Motor neuron (in vitro differentiated cells): ENCODE measurements at regions not wholly inside any gene's neighbourhood (a gene's known extent, or its start where the extent isn't known, plus 50 kb on each side); places are given as distances from the start of the nearest gene placed in this dataset.

Experiments used
- ATAC-seq, 8 experiments: fragments of 200-7000 bp; cut with Tn5 transposase; replicated peaks in 6 of 8; 2 replicates each; pipeline ENCODE4 v1.8.0; 2021; ENCODE audit warnings: mild to moderate bottlenecking in 8 of 8, moderate library complexity in 8 of 8
- H3K27ac ChIP-seq, 2 donors: fragments of 250-450 bp; sonication (Bioruptor Pico); 2 replicates each; pipeline ENCODE4 v1.9.0; 2021; ENCODE audit warnings: antibody characterized with exemption in 2 of 2, mild to moderate bottlenecking in 2 of 2, moderate library complexity in 1 of 2
- H3K4me1 ChIP-seq, 2 donors: fragments of 250-450 bp; sonication (Bioruptor Pico); replicated peaks in 1 of 2; 2 replicates each; pipeline ENCODE4 v1.6.1; 2021; ENCODE audit warnings: antibody characterized with exemption in 2 of 2, mild to moderate bottlenecking in 2 of 2, moderate library complexity in 1 of 2
- H3K4me3 ChIP-seq, 5 donors: fragments of 250-450 bp; sonication (Bioruptor Pico); 2 replicates each; pipeline ENCODE4 v1.9.0; 2021; ENCODE audit warnings: antibody characterized with exemption in 5 of 5, mild to moderate bottlenecking in 5 of 5, moderate library complexity in 4 of 5
- WGBS, 10 experiments: fragments of 450-650 bp; shearing (Covaris generic); methylation state at CpG; one replicate each; pipeline ENCODE4 v1.0.0; 2022; 5-methylcytosine and 5-hydroxymethylcytosine counted together
- in situ Hi-C, 9 experiments: fragments of 400-800 bp; cut with MboI; loops; one replicate each; pipeline ENCODE4 v1.15.0; 2021; ENCODE audit warnings: low sequenced_read_pairs in 9 of 9, low pct_unique_long_range_greater_than_20kb in 2 of 9; ENCODE audit not compliant: unreplicated experiment in 9 of 9

DNA sequence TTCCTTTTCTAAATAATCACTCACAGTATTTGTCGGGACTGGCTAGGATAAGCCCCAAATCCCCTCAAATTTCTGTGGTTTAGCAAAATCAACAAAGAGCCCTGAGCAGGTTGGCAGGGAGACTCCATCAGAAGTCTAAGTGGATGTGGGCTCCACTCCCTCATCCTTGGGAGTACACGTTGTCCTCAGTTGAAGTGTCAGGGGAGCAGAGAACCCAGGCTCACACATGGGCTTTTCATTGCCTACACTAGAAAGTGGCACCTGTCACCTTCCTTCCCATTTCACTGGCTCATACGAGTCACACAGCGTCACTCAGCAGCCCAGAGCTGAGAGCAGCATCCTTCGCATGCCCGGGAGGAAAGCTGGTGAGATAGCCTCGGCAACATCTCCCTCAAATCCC lies 421.3 kb upstream of the FZD8 start:
- no peak overlapping the region for H3K27ac ChIP-seq
- no peak for ATAC-seq
- in situ Hi-C loops = no loop called here
- WGBS, 10 experiments = 0 to 93% (median 77%) methylated on average over 1 to 7 of the region's 7 CpGs; no CpG with 5 or more reads in 2 of the 10 experiments
- no peak overlapping the region for H3K4me3 ChIP-seq
- H3K4me1 ChIP-seq = peaks cover 0 to 3% of the 10 kb centered on the region in 2 donors

DNA sequence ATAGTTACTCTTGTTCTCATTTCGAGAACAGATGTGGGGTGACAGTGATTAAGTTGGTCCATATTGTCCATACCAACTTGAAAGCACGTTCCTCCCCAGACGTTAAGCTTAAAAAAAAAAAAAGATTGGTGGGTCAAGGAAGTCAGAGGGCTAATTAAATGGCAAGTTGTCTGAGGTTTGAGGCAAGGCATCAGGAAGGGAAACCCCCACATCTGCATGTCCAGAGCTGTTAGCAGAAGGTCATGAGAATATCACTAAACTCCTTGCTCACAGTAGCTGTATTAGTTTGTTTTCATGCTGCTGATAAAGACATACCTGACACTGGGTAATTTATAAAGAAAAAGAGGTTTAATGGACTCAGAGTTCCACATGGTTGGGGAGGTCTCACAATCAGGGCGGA lies 415.6 kb upstream of the FZD8 start:
- no peak overlapping the region for H3K4me3 ChIP-seq
- no peak for ATAC-seq
- 14 to 100% (median 60%) methylated on average over 1 to 4 of the region's 4 CpGs; no CpG with 5 or more reads in 1 of the 10 experiments for WGBS, 10 experiments
- H3K27ac ChIP-seq = no peak overlapping the region
- in situ Hi-C loops = no loop called here
- no peaks in the 10 kb centered on the region for H3K4me1 ChIP-seq

DNA sequence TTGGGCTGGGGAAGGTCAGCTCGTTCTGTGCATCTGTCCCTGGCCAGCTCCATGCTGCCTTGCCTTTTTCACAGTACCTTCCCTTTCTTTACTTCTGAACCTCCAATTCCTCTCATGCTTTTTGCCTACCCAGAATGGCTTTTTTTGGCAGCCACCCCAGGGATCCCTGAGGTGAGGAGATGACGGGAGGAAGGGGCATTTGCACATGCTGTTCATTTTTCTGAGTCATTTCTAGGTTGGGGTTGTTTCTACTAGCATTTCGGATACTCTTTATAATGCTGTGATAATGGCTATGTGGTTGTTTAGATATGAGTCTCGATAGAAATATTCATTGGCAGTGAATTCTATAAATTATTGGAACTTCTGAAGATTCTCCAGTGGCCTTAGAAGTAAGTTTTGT lies 415.1 kb upstream of the FZD8 start:
- H3K4me3 ChIP-seq = no peak overlapping the region
- 15 to 94% (median 67%) methylated on average over 2 to 4 of the region's 4 CpGs; no CpG with 5 or more reads in 2 of the 10 experiments for WGBS, 10 experiments
- no peaks in the 10 kb centered on the region for H3K4me1 ChIP-seq
- in situ Hi-C loops = no loop called here
- H3K27ac ChIP-seq = no peak overlapping the region
- no peak for ATAC-seq

DNA sequence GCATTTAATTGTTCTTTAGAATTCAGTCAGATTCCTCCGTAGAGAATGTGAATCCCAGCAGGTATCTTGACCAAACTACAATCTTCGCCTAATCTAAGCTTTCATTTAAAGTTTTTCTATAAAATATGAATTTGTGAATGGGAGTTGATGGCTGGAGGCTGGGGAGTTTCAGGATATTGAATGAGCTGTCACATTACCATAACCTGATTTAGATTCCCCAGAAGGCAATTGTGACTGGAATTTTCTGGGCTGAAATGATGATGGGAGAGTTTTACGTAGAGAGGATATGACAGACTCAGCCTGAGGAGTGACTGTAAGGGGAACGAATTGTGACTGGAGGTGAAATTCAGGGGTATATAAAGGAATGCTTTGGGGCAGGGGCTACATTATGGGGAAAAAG lies 411.7 kb upstream of the FZD8 start:
- Histone ChIP-seq H3K4me3 (no peak overlapping the region), H3K4me1 (no peaks in the 10 kb centered on the region), H3K27ac (no peak overlapping the region)
- WGBS, 10 experiments = 0 to 91% (median 54%) methylated on average over 1 to 4 of the region's 4 CpGs
- in situ Hi-C loops = no loop called here
- ATAC-seq = peak in 3 of 8 experiments; percentile 81 to 97 (median 83)

DNA sequence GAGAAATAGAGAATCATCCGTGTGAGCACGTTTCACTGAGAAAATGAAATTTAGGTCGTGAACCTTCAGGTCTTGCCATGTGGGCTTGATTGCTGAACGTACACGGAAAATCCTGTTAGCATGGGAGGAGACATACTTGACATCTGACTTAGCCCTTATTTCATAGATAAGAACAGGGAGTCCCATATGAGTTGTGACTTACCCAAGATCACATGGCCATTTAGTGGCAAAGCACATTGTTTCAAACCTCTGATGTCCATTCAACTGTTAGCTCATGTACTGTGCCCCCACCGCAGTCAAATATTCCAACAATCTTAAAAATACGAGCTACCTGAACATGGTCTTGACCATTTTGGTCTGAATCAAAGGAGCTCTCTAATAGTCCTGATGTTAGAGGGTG lies 411.2 kb upstream of the FZD8 start:
- no peaks in the 10 kb centered on the region for H3K4me1 ChIP-seq
- in situ Hi-C loops = no loop called here
- H3K4me3 ChIP-seq = no peak overlapping the region
- no peak overlapping the region for H3K27ac ChIP-seq
- 30 to 100% (median 85%) methylated on average over 1 to 7 of the region's 7 CpGs; no CpG with 5 or more reads in 1 of the 10 experiments for WGBS, 10 experiments
- ATAC-seq = peak in 1 of 8 experiments; percentile 27

DNA sequence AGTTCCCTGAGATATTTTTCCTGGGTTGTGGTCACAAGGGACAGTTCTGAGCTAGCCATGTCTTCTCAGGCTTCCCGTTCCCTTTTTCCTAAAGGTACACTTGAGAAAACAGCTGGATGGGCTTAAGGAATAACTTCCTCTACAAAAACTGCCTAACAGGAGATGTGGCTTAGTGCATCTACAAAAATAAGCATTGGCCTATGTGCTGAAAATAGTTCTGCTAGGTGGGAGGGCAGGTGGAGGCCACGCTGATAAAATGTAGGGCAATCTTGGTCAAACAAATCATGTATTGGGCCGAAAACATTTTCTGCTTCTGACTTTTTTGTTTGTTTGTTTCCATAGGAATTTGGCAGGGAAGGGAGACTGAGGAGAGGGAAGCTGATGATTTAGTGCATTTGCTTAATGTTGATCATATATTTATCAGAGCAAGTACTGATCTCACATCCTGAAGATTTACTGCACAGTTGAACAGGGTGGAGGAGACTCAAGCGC lies 409.4 kb upstream of the FZD8 start:
- in situ Hi-C loops = no loop called here
- Histone ChIP-seq H3K4me1 (no peaks in the 10 kb centered on the region), H3K27ac (no peak overlapping the region), H3K4me3 (no peak overlapping the region)
- ATAC-seq = no peak
- WGBS, 10 experiments = 0 to 100% (median 77%) methylated on average over 1 to 4 of the region's 4 CpGs; no CpG with 5 or more reads in 1 of the 10 experiments

DNA sequence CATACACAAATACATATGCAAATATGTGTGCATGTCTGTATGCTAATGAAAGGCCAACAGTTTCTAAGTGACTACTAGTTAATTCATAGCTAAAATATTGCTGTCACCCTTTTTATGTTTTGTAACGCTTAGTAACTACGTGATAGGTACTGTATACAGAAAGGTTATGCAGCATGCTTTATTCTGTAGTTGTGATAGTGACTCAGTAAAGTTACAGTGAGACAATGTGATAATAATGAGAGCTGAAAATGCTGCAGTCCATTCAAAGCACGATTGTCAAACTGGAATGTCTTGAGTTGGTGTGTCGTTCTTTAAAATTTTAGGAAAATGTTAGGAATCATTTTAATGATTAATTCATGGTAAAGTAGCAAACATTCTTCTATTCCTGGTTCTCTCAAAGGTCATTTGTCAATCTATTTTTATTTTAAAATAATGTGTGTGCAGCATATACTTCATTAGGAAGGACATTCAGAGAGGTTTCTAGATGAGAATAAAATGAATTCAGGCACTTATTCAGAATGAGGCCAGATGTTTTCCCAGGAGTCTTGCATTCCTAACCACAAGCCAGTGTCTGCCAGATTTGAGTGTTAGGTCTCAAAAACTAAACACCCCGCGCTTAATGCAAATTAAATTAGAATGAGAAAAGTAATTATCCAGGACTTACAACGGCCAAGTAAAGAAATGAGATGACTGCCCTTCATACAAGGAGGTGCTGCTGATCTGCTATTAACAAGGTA lies 408.8 kb upstream of the FZD8 start:
- H3K27ac ChIP-seq = no peak overlapping the region
- 3 to 88% (median 65%) methylated on average over 1 to 7 of the region's 7 CpGs for WGBS, 10 experiments
- H3K4me1 ChIP-seq = no peaks in the 10 kb centered on the region
- no peak overlapping the region for H3K4me3 ChIP-seq
- peak in 3 of 8 experiments; percentile 9 to 75 (median 57) for ATAC-seq
- in situ Hi-C loops = no loop called here

DNA sequence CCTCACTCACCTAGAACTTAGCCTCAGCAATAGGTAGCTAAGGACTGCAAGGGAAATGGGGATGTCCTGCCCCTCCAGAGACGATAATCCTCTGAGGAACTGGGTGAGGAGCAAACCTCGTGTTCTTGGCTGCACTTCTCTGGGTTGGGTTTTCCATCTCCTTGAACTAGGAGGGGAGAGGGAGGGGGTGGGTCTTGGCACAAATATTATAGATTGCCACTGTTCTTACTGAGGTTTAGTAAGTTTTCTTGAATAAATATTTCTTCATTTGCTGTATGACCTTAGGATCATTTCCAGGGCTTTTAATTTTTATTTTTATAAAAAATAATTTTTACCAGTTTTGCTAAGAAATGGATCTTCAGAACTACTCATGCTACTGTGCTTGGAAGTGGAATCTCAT lies 406.7 kb upstream of the FZD8 start:
- no peak for ATAC-seq
- in situ Hi-C loops = no loop called here
- WGBS, 10 experiments = 60 to 86% methylated on average over 1 to 2 of the region's 2 CpGs; no CpG with 5 or more reads in 8 of the 10 experiments

DNA sequence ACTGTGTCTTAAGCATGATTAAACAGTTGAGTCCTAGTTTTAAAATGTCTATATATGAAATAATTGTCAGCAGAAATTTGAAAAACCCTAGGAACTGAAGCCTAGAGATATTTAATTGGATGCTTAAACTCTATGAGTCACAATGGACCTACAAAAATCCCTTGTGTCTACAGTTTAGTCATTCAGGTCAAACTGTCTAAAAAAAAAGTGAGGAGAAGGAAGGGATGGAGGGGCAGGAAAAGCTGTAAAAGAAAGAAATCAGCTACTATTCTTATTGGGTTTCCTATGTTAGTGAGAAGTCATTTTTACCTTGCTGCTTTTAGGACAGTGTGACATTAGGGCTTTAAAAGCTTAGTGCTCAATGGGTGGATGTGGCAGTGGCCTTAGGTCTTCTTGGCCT lies 406.1 kb upstream of the FZD8 start:
- Histone ChIP-seq H3K27ac (no peak overlapping the region), H3K4me1 (no peaks in the 10 kb centered on the region), H3K4me3 (no peak overlapping the region)
- ATAC-seq = no peak
- in situ Hi-C loops = no loop called here

More for the DNA sequence above, 406.7 kb upstream of the FZD8 start:
- Histone ChIP-seq H3K4me3 (no peak overlapping the region), H3K27ac (no peak overlapping the region), H3K4me1 (no peaks in the 10 kb centered on the region)

DNA sequence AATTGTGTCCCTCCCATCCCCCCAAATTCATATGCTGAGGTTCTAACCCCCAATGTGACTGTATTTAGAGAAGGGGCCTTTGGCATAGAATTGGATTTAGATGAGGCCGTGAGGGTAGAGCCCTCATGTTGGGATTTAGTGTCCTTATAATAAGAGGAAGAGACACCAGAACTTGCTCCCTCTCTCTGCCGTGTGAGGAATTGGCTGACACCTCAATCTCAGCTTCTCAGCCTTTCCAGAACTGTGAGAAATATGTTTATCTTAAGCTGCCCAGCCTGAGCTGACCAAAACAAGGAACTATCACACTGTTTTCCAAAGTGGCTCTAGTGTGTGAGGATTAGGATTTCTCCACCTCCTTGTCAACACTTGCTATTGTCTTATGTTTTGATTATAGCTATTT lies 400.0 kb upstream of the FZD8 start:
- H3K4me3 ChIP-seq = no peak overlapping the region

DNA sequence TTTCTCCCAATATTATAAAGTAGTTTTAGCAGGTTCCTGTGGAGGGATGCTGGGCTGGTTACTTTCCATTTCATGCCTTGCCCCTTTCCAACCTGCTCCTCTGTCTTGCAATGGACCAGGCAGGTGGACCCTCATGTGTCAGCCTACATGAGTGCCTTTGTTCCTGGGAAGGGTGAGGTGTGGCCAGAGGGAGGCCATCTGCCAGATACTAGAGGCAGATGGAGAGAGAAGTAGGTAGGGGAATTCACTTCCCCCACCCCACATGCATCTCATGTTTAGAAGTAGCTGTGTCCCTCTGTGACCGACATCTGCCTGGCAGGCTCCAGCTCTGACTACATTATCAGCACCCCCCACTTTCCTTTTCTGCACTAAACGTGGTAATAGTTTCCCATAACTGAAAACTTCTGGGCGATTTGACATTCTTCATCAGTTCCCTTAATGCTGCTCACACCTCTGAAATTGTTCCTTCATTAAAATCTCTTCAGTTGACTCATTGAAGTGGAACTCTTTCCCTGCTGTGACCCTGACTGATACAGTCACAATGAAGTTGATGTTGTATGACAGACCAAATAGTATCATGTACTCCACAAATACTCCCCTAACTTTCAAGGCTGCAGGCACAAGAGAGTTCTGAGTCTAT lies 396.3 kb upstream of the FZD8 start:
- in situ Hi-C loops = no loop called here
- Histone ChIP-seq H3K4me1 (no peaks in the 10 kb centered on the region), H3K27ac (no peak overlapping the region), H3K4me3 (no peak overlapping the region)
- ATAC-seq = no peak
- 17 to 83% (median 66%) methylated on average over 1 to 3 of the region's 3 CpGs; no CpG with 5 or more reads in 4 of the 10 experiments for WGBS, 10 experiments

More for the DNA sequence above, 400.0 kb upstream of the FZD8 start:
- Histone ChIP-seq H3K27ac (no peak overlapping the region), H3K4me1 (no peaks in the 10 kb centered on the region)
- no peak for ATAC-seq
- 40 to 100% (median 79%) methylated on average over 1 to 2 of the region's 2 CpGs; no CpG with 5 or more reads in 3 of the 10 experiments for WGBS, 10 experiments
- in situ Hi-C loops = no loop called here

DNA sequence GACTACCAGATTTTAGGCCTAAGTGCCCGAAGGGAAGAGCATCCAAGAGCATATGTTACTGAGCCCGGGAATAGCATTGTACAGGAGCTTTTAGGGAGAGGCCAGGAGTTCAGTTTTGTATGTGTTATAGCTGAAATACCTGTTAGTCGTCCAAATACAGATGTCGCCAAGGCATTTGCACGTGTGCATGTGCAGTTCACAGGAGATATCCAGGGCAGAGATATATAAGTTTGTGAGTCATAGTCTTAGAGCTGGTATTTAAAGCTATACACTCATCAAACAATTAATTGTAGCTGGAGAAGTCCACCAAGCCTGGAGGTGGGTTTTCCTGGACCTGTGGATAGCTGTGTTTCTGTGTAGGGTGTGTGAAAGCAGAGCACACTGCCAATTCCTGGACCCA lies 394.0 kb upstream of the FZD8 start:
- Histone ChIP-seq H3K4me3 (no peak overlapping the region), H3K4me1 (no peaks in the 10 kb centered on the region), H3K27ac (no peak overlapping the region)
- no peak for ATAC-seq
- WGBS, 10 experiments = 66 to 97% (median 90%) methylated on average over 1 to 5 of the region's 5 CpGs; no CpG with 5 or more reads in 3 of the 10 experiments
- in situ Hi-C loops = no loop called here

DNA sequence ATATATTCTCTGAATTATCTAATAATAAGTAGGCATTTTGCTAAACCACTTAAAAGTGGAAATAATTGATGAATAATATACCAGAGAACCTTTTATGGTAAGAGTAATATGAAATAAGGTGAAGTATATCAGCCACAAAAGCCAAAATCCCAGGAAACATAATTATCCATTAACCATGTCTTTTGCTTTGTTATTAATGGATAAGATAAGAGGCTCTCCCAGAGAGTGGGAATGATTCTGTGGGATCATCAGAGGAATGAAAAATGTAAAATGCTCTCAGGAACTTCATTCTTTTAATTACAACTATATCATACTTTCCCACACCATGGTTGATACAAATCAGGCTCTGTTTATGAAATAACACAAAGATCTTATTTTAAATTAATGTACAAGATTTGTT lies 391.7 kb upstream of the FZD8 start:
- H3K4me3 ChIP-seq = no peak overlapping the region
- no peak overlapping the region for H3K27ac ChIP-seq
- in situ Hi-C loops = no loop called here
- ATAC-seq = no peak
- H3K4me1 ChIP-seq = no peaks in the 10 kb centered on the region

DNA sequence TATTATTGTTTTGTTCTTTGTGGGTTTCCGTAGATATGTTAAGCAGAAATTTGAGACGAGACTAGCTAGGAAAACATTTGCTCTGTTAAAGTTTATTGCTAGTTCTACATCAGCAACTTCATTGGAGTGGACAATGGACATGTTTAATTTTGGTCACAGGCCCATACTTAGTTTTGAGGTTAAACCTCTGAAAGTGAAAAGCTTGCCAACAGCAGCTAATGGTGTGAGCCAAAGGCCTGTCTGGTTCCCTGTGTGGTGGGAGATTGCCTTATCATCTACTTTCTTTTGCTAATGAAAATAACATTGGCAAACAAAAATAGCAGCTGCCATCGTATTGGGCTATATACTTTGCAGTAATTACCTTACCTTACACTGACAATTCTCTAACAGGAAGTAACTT lies 388.4 kb upstream of the FZD8 start:
- Histone ChIP-seq H3K27ac (no peak overlapping the region), H3K4me1 (no peaks in the 10 kb centered on the region), H3K4me3 (no peak overlapping the region)
- no peak for ATAC-seq
- in situ Hi-C loops = no loop called here
- WGBS, 10 experiments = 40 to 97% (median 77%) methylated on average over 1 to 3 of the region's 3 CpGs
